ENCODE measurements at regions not wholly inside any gene's neighbourhood (a gene's known extent, or its start where the extent isn't known, plus 50 kb on each side); places are given as distances from the start of the nearest gene placed in this dataset.

GRCh38 chrX:23195761-23196160 lies 138.9 kb upstream of the PTCHD1 start:
- ChIA-PET CTCF (no interaction called here), POLR2A (no interaction called here)
- TF ChIP-seq, protein P1, sequence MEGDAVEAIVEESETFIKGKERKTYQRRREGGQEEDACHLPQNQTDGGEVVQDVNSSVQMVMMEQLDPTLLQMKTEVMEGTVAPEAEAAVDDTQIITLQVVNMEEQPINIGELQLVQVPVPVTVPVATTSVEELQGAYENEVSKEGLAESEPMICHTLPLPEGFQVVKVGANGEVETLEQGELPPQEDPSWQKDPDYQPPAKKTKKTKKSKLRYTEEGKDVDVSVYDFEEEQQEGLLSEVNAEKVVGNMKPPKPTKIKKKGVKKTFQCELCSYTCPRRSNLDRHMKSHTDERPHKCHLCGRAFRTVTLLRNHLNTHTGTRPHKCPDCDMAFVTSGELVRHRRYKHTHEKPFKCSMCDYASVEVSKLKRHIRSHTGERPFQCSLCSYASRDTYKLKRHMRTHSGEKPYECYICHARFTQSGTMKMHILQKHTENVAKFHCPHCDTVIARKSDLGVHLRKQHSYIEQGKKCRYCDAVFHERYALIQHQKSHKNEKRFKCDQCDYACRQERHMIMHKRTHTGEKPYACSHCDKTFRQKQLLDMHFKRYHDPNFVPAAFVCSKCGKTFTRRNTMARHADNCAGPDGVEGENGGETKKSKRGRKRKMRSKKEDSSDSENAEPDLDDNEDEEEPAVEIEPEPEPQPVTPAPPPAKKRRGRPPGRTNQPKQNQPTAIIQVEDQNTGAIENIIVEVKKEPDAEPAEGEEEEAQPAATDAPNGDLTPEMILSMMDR (IDR thresholded peaks at IDR 0.05) = no peak
- H3K9me3 ChIP-seq (ENCODE audit: control insufficient read depth in 1 of 2, insufficient read depth in 1 of 2, low read length in 2 of 2) = no peaks in the 10 kb centered on the region
- Mint-ChIP-seq H3K27me3 (no peaks in the 10 kb centered on the region), H3K9me3 (no peaks in the 10 kb centered on the region), H3K36me3 (ENCODE audit: low read depth) (no peaks in the 10 kb centered on the region), H3K27ac (no peak overlapping the region), H3K4me3 (no peak overlapping the region), H3K4me1 (ENCODE audit: low read depth) (no peaks in the 10 kb centered on the region)
- no peaks in the 10 kb centered on the region for H3K36me3 ChIP-seq (ENCODE audit: insufficient read depth, low read length)
- no peak overlapping the region for H3K4me3 ChIP-seq (ENCODE audit: low read length)
- no peaks in the 10 kb centered on the region for H3K4me1 ChIP-seq (ENCODE audit: insufficient read depth, low read length)
- no peak overlapping the region for H3K27ac ChIP-seq (ENCODE audit: low read depth in 1 of 2, low read length in 2 of 2)
- ATAC-seq (ENCODE audit: poor library complexity) (no peak), DNase-seq (no peak)
- intact Hi-C loops (cut with DNase I, micrococcal nuclease) = no loop called here
- no peaks in the 10 kb centered on the region for H3K27me3 ChIP-seq (ENCODE audit: control insufficient read depth in 1 of 2, insufficient read depth in 2 of 2, low read length in 2 of 2)

- Mint-ChIP-seq H3K27ac (no peak overlapping the region), H3K9me3 (no peaks in the 10 kb centered on the region), H3K4me1 (ENCODE audit: low read depth) (no peaks in the 10 kb centered on the region), H3K27me3 (no peaks in the 10 kb centered on the region), H3K4me3 (no peak overlapping the region), H3K36me3 (ENCODE audit: low read depth) (no peaks in the 10 kb centered on the region)
- intact Hi-C loops (cut with DNase I, micrococcal nuclease) = no loop called here
- Histone ChIP-seq H3K9me3 (ENCODE audit: control insufficient read depth in 1 of 2, insufficient read depth in 1 of 2, low read length in 2 of 2) (no peaks in the 10 kb centered on the region), H3K27ac (ENCODE audit: low read depth in 1 of 2, low read length in 2 of 2) (no peak overlapping the region), H3K4me3 (ENCODE audit: low read length) (no peak overlapping the region), H3K36me3 (ENCODE audit: insufficient read depth, low read length) (no peaks in the 10 kb centered on the region), H3K27me3 (ENCODE audit: control insufficient read depth in 1 of 2, insufficient read depth in 2 of 2, low read length in 2 of 2) (no peaks in the 10 kb centered on the region), H3K4me1 (ENCODE audit: insufficient read depth, low read length) (no peaks in the 10 kb centered on the region)
- TF ChIP-seq, protein P1 (IDR thresholded peaks at IDR 0.05) = no peak
- CTCF ChIA-PET = no interaction called here
- POLR2A ChIA-PET = no interaction called here
- DNase-seq (no peak), ATAC-seq (ENCODE audit: poor library complexity) (no peak)
Measured at GRCh38 chrX:23201706-23202105, 132.9 kb upstream of the PTCHD1 start.

GRCh38 chrX:23202326-23202725 lies 132.3 kb upstream of the PTCHD1 start:
- no peaks in the 10 kb centered on the region for H3K4me1 Mint-ChIP-seq (ENCODE audit: low read depth)
- no peak overlapping the region for H3K4me3 Mint-ChIP-seq
- ChIA-PET POLR2A (no interaction called here), CTCF (no interaction called here)
- H3K36me3 ChIP-seq (ENCODE audit: insufficient read depth, low read length) = no peaks in the 10 kb centered on the region
- no peaks in the 10 kb centered on the region for H3K4me1 ChIP-seq (ENCODE audit: insufficient read depth, low read length)
- DNase-seq = no peak
- intact Hi-C loops (cut with DNase I, micrococcal nuclease) = no loop called here
- no peaks in the 10 kb centered on the region for H3K27me3 ChIP-seq (ENCODE audit: control insufficient read depth in 1 of 2, insufficient read depth in 2 of 2, low read length in 2 of 2)
- H3K27ac Mint-ChIP-seq = no peak overlapping the region
- TF ChIP-seq, protein P1 (IDR thresholded peaks at IDR 0.05) = no peak
- no peaks in the 10 kb centered on the region for H3K27me3 Mint-ChIP-seq
- no peak overlapping the region for H3K4me3 ChIP-seq (ENCODE audit: low read length)
- no peak overlapping the region for H3K27ac ChIP-seq (ENCODE audit: low read depth in 1 of 2, low read length in 2 of 2)
- no peaks in the 10 kb centered on the region for H3K9me3 Mint-ChIP-seq
- no peaks in the 10 kb centered on the region for H3K9me3 ChIP-seq (ENCODE audit: control insufficient read depth in 1 of 2, insufficient read depth in 1 of 2, low read length in 2 of 2)
- no peaks in the 10 kb centered on the region for H3K36me3 Mint-ChIP-seq (ENCODE audit: low read depth)
- no peak for ATAC-seq (ENCODE audit: poor library complexity)
